Tibial artery (tissue), 4 donors: ENCODE measurements at regions not wholly inside any gene's neighbourhood (a gene's known extent, or its start where the extent isn't known, plus 50 kb on each side); places are given as distances from the start of the nearest gene placed in this dataset.

Source experiments
- DNase-seq, 2 donors: peaks; one replicate each; pipeline ENCODE4 v3.0.0-alpha.2; 2019
- H3K27ac ChIP-seq, 2 donors: fragments of 200-600 bp; sonication (generic) in 1 of 2; 1 replicate in 1 of 2; 2 replicates in 1 of 2; pipeline ENCODE4 v1.5.1; 2018 to 2019; ENCODE audit warnings: mild to moderate bottlenecking in 1 of 2
- H3K27me3 ChIP-seq, 2 donors: fragments of 200-600 bp; sonication (generic) in 1 of 2; one replicate each; pipeline versions ENCODE4 v1.5.1 to v1.6.0; 2016 to 2019
- H3K36me3 ChIP-seq, 3 donors: fragments of 200-600 bp; sonication (generic) in 2 of 3; one replicate each; pipeline ENCODE4 v1.5.1; 2016 to 2019; ENCODE audit warnings: mild to moderate bottlenecking in 2 of 3
- H3K4me1 ChIP-seq, 4 donors: fragments of 200-600 bp; sonication (generic) in 2 of 4; 1 replicate in 3 of 4; 2 replicates in 1 of 4; pipeline ENCODE4 v1.5.1; 2016 to 2019
- H3K4me3 ChIP-seq, 2 donors: fragments of 200-600 bp; sonication (generic) in 1 of 2; 1 replicate in 1 of 2; 2 replicates in 1 of 2; pipeline ENCODE4 v1.5.1; 2018 to 2019; ENCODE audit warnings: mild to moderate bottlenecking in 2 of 2
- H3K9me3 ChIP-seq, 3 donors: fragments of 200-600 bp; sonication (generic) in 1 of 3; one replicate each; pipeline ENCODE4 v1.5.1; 2016 to 2019
- CTCF ChIP-seq, 2 experiments: fragments of 200-600 bp in 1 of 2; fragments of 450-650 bp in 1 of 2; IDR thresholded peaks; one replicate each; pipeline ENCODE4 v1.5.1; 2017 to 2019; ENCODE audit warnings: antibody characterized with exemption in 2 of 2, mild to moderate bottlenecking in 1 of 2, moderate library complexity in 1 of 2
- intact Hi-C: fragments of 100-400 bp; cut with DNase I; formaldehyde crosslinking; loops from one replicate; pipeline ENCODE4 v1.15.0; 2023; ENCODE audit warnings: low total_unique reads

DNA sequence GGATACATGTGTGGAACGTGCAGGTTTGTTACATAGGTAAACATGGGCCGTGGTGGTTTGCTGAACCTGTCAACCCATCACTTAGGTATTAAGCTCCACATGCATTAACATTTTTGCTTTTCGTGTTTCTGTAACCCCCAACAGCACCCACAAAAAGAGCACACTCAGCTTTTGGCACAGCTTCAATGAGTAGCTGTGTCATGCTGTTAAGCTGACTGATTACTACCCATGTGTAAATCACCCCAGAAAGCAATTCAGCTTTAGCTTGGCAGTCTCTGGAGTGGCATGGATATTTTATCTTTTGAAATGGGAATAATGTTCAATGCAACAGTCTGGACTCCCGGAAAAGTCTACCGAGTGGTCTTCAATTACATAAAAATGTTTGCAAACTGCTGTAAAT lies 734.3 kb downstream of the STIM2 start:
- Histone ChIP-seq H3K27me3 (no peaks in the 10 kb centered on the region), H3K27ac (no peak overlapping the region), H3K9me3 (no peaks in the 10 kb centered on the region), H3K4me3 (no peak overlapping the region), H3K36me3 (no peaks in the 10 kb centered on the region), H3K4me1 (no peaks in the 10 kb centered on the region)
- no peak for TF ChIP-seq CTCF (IDR thresholded peaks at IDR 0.05)
- intact Hi-C loops: no loop called here
- DNase-seq: no peak

- H3K4me3 ChIP-seq: no peak overlapping the region
- no peak for DNase-seq
- no peaks in the 10 kb centered on the region for H3K9me3 ChIP-seq
- no peak overlapping the region for H3K27ac ChIP-seq
- intact Hi-C loops: no loop called here
- no peaks in the 10 kb centered on the region for H3K4me1 ChIP-seq
- H3K27me3 ChIP-seq: no peaks in the 10 kb centered on the region
- TF ChIP-seq CTCF (IDR thresholded peaks at IDR 0.05): no peak
- no peaks in the 10 kb centered on the region for H3K36me3 ChIP-seq
These were observed 735.1 kb downstream of the STIM2 start for GRCh38 chr4:27595571-27596360.

GRCh38 chr4:27602172-27602571 lies 741.5 kb downstream of the STIM2 start:
- Histone ChIP-seq H3K4me3 (no peak overlapping the region), H3K27ac (no peak overlapping the region), H3K4me1 (no peaks in the 10 kb centered on the region), H3K9me3 (no peaks in the 10 kb centered on the region), H3K27me3 (no peaks in the 10 kb centered on the region), H3K36me3 (no peaks in the 10 kb centered on the region)
- intact Hi-C loops: no loop called here
- TF ChIP-seq CTCF (IDR thresholded peaks at IDR 0.05): no peak
- no peak for DNase-seq

DNA sequence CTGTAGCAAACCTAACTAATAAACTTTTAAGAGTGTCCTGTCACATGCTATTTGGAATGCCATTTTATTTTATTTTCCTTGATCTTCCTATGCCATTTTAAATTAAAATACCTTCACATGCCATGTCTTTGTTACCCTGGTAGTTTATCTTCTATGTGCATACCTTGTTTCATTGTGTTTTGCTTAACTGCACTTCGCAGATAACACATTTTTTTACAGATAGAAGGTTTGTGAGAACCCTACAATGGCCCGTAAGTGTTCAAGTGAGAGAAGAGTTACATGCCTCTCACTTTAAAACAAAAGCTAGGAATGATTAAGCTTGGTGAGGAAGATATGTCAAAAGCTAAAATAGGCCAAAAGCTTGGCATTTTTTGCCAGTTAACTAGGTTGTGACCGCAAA lies 744.1 kb downstream of the STIM2 start:
- Histone ChIP-seq H3K9me3 (no peaks in the 10 kb centered on the region), H3K27me3 (no peaks in the 10 kb centered on the region), H3K27ac (no peak overlapping the region), H3K4me3 (no peak overlapping the region), H3K4me1 (no peaks in the 10 kb centered on the region), H3K36me3 (no peaks in the 10 kb centered on the region)
- intact Hi-C loops: no loop called here
- no peak for TF ChIP-seq CTCF (IDR thresholded peaks at IDR 0.05)
- no peak for DNase-seq

- TF ChIP-seq CTCF (IDR thresholded peaks at IDR 0.05): no peak
- Histone ChIP-seq H3K4me1 (no peaks in the 10 kb centered on the region), H3K36me3 (no peaks in the 10 kb centered on the region), H3K27me3 (no peaks in the 10 kb centered on the region), H3K27ac (no peak overlapping the region), H3K4me3 (no peak overlapping the region), H3K9me3 (no peaks in the 10 kb centered on the region)
- intact Hi-C loops: no loop called here
- no peak for DNase-seq
These were observed 755.5 kb downstream of the STIM2 start for GRCh38 chr4:27616166-27616565.

GRCh38 chr4:27619435-27619834 lies 758.8 kb downstream of the STIM2 start:
- no peak for DNase-seq
- Histone ChIP-seq H3K4me3 (no peak overlapping the region), H3K4me1 (no peaks in the 10 kb centered on the region), H3K9me3 (no peaks in the 10 kb centered on the region), H3K27ac (no peak overlapping the region), H3K27me3 (no peaks in the 10 kb centered on the region), H3K36me3 (no peaks in the 10 kb centered on the region)
- TF ChIP-seq CTCF (IDR thresholded peaks at IDR 0.05): no peak
- intact Hi-C loops: no loop called here
